ENCODE measurements at regions not wholly inside any gene's neighbourhood (a gene's known extent, or its start where the extent isn't known, plus 50 kb on each side); places are given as distances from the start of the nearest gene placed in this dataset.

DNA sequence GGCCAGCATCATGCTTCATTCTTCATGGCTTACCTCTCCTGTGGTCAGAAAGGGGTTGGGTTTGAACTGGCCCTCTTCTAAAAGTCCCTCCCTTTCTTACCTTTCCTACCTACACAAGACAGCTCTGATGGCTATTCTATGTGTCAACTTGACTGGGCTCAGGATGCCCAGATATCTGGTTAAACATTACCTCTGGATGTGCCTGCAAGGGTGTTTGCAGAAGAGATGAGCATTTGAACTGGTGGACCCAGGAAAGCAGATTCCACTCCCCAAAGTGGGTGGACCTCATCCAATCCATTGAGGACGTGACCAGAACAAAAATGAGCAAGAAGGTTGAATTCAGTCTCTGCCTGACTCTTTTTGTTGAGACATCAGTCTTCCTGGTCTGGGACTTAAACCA is 79.0 kb upstream of the TCF7L2 start:
- no peak for DNase-seq

DNA sequence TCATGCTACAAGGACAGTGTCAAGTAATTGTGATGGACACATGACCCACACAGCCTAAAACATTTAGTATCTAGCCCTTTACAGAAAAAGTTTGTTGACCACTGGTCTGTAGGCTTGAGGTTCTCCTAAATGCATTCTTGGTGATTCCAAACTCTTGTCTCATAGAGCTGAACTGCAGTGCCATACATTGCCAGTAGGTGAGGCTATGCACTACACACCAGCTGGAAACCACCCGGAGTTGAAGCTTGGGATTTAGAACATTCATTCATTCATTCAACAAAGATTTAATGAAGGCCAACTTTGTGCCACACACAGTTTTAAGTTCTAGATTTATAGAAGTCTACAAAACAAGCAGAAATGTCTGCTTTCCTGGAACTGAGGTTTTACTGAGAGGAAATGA is 77.3 kb upstream of the TCF7L2 start:
- no peak for DNase-seq

DNA sequence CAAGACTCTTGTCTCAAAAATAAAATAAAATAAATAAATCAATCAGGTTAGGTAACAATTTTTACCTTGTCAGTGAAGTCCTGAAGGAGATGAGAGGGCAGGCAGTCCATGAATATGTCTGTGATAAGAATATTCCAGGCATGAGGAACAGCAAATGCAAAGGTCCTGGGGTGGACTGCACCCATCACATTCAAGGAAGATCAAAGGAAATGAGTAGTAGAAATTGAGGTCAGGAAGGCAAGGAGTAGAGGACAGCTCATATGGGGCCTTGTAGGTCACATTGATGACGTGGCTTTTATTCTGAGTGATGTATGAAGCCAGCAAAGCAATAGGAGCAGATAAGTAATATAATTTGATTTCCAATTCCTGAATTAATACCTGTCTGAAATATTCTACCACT is 76.5 kb upstream of the TCF7L2 start:
- no peak for DNase-seq

DNA sequence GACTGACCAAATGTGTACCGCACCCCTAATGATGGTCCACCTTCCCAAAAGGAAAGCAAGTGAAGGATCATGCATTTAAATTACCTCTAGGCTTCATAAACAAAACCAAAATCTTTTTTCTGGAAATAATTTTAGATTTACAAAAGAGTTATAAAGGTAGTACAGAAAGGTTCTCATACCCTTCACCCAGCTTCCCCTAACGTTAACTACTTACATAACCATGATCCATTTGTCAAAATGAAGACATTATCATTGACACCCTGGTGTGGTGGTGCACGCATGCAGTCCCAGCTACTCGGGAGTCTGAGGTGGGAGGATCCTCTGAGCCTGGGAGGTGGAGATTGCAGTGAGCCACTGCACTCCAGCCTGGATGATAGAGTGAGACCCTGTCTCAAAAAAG is 75.1 kb upstream of the TCF7L2 start:
- no peak for DNase-seq

DNA sequence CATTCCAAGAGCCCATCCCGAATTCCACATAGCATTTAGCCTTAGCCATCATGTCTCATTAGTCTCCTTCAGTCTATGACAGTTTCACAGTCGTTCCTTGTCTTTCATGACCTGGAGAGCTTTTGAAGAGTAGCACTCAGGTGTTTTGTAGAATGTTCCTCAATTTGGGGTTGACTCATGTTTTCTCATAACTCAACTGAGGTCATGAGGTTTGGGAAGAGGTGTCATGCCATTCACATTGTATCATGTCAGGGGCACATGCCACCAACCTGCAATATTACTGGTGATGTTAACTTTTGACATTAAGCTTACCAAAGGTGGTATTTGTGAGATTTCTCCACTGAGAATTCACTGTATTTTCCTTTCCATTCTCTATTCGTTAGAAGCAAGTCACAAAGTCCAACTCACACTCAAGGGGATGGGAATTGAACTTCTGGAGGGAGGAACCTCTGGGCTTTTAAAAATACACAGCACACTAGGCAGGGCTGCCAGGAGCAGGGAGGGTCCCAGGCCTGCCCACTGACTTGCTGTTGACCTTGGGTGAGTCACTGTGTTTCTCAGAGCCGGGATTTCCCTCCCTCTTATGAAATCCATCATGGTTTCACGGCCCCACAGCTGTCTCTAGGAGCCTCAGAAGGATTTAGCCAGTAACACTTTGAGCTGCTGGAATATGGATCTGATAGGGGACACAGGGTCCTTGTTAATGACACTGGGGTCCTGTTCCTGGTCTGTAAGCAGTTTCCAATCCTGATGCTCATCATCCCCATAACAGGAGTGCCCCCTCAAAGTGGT is 74.4 kb upstream of the TCF7L2 start:
- DNase-seq = peak; percentile 4

DNA sequence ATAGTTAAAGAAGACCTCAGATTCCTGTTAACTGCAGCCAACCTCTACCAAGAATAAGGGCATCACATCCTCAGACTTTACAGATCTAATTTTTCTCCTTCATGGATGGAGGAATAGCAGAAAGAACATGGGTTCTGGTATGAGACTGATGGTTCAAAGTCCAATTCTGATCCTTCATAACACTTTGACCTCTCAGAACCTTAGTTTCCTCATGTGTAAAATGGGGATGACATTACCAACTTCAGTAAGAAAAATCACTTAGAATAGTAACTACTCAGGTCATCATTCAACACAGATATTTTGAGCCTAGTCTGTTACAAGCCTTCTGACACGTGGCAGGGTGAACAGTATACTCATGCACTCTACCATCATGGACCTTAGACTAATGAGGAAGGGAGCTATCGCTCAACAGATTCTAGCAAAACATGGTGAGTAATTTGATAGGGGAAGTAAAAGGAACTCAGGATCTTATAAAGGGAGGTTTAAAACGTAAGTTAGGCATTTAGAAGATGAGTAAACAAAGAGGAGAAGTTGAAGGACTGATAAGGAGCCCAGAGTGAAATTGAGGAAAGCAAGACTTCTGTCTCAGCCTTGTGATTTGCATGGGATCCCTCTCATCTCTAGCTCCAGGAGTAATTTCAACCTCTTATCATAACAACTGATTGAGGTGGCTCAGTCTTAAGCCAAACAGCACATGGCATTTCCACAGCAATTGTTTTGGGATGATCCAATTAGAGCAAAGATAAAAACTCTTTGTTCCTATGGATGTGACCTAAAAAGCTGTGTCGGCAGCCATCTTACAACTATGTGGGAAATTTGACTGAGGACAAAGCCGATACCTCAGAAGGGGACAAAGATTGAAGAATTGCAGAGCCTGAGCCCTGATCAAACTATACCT is 69.2 kb upstream of the TCF7L2 start:
- DNase-seq = no peak

DNA sequence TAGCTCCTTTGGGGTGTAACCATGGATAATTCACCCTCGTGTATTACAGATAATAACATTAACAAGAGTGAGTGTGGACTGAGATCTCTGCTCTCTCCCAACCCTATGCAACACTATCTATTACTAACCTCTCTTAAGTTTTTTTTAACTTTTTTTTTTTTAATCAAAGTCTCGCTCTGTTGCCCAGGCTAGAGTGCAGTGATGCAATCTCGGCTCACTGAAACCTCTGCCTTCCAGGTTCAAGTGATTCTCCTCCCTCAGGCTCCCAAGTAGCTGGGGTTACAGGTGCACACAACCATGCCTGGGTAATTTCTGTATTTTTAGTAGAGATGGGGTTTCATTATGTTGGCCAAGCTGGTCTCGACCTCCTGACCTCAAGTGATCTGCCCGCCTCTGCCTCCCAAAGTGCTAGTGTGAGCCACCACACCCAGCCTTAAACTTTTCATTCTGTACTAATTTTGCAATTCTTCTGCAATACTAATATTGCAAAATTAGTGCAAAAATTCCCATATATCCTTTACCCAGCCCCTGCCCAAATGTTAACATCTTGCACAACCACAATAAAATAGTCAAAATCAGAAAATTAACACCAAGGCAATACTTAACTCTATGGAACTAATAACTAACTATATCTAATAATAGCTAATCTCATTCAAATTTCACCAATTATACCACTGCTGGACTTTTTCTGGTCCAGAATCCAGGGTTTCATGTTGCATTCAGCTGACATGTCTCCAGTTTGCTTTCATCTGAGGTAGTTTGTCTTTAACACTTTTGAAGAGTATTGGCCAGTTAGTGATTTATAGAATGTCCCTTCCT is 66.5 kb upstream of the TCF7L2 start:
- DNase-seq = no peak

DNA sequence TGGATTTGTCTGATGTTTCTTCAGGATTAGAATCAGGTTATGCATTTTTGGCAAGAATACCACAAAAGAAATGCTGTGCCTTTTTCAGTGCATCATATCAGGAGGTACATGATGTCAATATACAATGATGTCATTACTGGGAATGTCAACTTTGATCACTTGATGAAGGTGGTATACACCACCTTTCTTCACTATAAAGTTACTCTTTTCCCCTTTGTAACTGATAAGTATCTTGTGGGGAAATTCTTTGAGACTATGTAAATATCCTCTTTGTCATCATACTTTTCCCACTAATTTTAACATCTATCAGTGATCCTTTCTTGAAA is 65.9 kb upstream of the TCF7L2 start:
- DNase-seq = no peak

DNA sequence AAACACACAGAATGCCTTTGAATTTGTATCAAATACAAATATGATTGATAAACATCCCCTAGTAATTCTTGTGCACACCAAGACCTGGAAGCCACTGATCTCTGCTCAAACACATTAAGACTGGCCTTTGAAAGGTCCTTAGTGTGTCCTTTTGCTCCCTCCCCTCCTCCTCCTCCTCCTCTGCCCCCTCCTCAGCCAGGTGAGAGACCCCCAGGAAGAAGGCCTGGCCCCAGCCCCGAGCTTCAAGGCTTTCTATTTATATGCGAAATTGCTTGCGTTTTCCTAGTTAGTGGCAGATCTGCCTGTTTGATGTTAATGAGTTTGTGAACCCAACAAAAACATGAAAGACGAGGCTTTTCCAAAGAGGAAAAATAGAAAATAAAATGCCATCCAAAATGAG is 63.6 kb upstream of the TCF7L2 start:
- DNase-seq = no peak

DNA sequence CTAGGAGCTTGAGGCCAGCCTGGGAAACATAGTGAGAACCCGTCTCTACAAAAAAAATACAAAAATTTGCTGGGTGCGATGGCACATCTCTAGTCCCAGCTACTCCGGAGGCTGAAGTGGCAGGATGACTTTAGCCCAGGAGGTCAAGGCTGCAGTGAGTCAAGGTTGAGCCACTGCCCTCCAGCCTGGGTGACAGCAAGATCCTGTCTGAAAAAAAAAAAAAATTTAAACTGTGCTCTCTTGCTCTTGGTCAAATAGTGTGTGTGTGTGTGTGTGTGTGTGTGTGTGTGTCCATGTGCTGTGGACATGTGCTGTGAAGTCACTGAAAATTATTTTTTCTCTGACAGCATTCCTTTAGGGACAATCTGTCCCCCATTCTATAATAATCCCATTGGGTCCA is 62.1 kb upstream of the TCF7L2 start:
- DNase-seq = no peak

DNA sequence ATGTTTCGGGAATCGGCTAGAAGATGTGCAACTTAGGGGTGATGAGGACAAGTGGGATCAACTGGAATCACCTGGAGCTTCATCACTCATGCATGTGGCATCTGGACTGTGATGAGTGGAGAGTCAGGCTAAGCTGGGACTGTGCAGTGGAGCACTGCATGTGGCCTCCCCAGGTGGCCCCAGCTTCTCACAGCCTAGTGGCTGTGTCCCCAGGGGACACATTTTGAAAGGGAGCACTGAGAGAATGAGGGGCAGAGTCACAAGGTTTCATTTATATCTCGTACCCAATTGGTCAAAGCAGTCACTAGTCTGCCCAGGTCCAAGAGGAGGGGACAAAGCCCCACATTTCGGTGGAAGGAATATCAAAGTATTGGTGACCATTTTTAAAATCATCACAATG is 54.8 kb upstream of the TCF7L2 start:
- DNase-seq = no peak

DNA sequence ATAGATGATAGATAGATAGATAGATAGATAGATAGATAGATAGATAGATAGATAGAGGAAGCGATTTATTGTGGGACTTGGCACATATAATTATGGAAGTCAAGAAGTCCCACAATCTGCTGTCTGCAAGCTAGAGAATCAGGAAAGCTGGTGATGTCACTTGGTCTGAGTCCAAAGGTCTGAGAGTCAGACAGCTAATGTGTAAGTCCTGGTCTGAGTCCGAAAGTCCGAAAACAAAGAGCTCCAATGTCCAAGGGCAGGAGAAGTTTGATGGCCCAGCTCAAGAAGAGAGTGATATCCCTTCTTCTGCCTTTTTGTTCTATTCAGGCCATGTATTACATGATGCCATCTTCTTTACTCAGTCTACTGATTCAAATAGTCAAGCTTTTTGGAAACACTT is 53.8 kb upstream of the TCF7L2 start:
- DNase-seq = no peak

DNA sequence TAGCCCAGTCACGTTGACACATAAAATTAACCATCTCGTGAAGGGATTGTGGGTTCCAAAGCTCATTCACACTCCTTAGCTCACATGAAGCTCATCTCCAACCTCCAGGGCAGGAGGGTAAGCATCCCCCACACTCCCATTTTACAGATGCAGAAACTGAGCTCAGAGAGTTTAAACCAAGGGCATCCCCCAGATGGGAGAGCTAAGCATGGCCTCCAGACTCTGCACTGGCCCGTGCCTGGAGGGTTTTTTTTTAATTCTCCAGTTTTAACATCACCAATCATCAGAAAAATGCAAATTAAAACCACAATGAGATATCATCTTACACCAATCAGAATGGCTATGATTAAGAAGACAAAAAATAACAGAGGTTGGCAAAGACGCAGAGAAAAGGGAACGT is 53.3 kb upstream of the TCF7L2 start:
- no peak for DNase-seq

DNA sequence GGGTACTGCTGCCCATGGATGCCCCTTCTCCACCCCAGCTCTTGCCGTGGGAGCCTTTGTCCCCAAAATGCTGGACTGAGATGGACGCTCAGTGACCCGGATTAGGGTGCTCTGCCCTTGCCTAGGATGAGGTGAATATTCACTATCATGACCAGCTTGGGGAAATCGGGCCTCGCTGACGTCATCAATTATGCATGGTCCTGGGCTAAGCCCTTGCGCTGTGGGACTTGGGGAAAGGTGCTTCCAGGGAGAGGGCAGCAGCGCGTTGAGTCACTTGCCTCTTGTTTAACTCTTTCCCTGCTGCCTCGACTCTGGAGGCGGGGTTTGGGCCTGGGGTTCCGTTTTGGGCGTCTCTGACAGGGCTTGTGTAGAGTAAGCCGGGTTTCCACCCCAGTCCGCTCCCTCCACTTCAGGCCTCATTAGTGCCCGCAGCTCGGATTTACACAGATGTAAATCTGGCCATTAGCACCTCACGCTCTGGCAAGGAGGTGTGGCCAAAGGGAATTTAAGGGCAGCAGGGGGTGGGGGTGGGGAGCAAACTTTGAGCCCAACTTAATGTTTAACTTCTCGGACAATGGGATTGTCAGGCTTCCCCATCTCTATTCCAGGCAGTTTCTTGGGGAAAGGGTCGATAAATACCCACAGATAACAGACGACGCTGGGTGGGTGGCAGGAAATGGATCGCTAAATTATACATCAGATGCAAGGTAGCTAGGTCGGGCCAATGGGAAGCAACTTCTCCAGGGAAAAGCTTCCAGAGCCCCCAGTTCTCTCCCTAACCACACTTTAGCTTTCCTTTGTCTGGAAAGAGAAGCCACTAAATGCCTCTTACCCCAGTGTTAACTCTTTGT is 51.3 kb upstream of the TCF7L2 start:
- no peak for DNase-seq

DNA sequence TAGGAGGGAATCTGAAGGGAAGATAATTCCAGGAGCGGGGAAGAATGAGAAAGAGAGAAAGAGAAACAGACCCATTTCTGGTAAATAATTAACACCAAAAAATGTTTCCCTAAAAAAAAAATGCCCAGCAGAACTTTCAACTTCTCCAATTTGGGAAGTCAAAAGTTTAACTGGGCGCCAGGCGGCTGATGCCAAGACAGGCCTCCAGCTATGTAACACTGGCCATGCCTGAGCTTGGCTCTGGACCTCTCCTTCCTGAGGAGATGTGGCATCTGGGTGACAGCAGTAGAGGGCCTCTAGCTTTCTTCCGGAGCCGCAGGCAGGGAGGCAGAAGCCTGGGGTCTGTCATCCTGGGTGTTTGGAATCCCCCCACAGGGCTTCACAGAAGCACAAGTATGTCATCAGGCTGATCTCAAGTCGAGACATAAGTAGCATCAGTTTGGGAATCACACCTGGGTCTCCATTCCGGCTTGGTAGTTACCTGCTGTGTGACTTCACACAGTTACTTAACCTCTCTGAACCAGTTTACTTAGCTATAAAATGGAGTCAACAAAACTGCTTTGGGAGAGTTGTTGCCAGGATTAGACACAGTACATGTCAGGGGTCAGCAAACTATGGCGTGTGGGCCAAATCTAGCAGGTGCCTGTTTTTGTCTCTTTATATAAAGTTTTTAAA is 50.5 kb upstream of the TCF7L2 start:
- no peak for DNase-seq

Measured in activated CD4-positive, alpha-beta T cell treated with anti-CD3 and anti-CD28 coated beads for 48 hours (primary cell).